Liver (tissue), 8 donors: ENCODE measurements at regions not wholly inside any gene's neighbourhood (a gene's known extent, or its start where the extent isn't known, plus 50 kb on each side); places are given as distances from the start of the nearest gene placed in this dataset.

Source experiments
- DNase-seq: peaks from one replicate; pipeline ENCODE4 v3.0.0-alpha.2; 2017; ENCODE audit warnings: low spot score
- H3K27ac ChIP-seq, 2 donors: one replicate each; pipeline ENCODE4 v1.7.0; 2013; ENCODE audit warnings: inconsistent platforms in 2 of 2, low read length in 2 of 2, control low read depth in 1 of 2, low read depth in 1 of 2, mild to moderate bottlenecking in 1 of 2
- H3K27me3 ChIP-seq, 4 donors: one replicate each; pipeline versions ENCODE4 v1.6.1 to v1.7.0; 2013; ENCODE audit warnings: low read length in 3 of 4, inconsistent platforms in 1 of 4, mild to moderate bottlenecking in 1 of 4, moderate library complexity in 1 of 4; ENCODE audit not compliant: control insufficient read depth in 4 of 4, insufficient read depth in 4 of 4
- H3K36me3 ChIP-seq, 4 donors: one replicate each; pipeline versions ENCODE4 v1.6.1 to v1.7.0; 2013; ENCODE audit warnings: low read length in 3 of 4, mild to moderate bottlenecking in 3 of 4, low read depth in 1 of 4, moderate library complexity in 1 of 4; ENCODE audit not compliant: control insufficient read depth in 4 of 4, insufficient read depth in 3 of 4
- H3K4me1 ChIP-seq, 4 donors: one replicate each; pipeline versions ENCODE4 v1.6.1 to v1.7.0; 2013; ENCODE audit warnings: low read length in 3 of 4, mild to moderate bottlenecking in 3 of 4, moderate library complexity in 1 of 4; ENCODE audit not compliant: control insufficient read depth in 4 of 4, insufficient read depth in 4 of 4
- H3K4me3 ChIP-seq, 3 donors: one replicate each; pipeline versions ENCODE4 v1.6.1 to v1.7.0; 2013; ENCODE audit warnings: low read length in 3 of 3, control low read depth in 1 of 3, low read depth in 1 of 3, mild to moderate bottlenecking in 1 of 3
- H3K9ac ChIP-seq, 2 donors: one replicate each; pipeline ENCODE4 v1.7.0; 2013; ENCODE audit warnings: low read length in 2 of 2, mild to moderate bottlenecking in 2 of 2, moderate library complexity in 2 of 2, control low read depth in 1 of 2, low read depth in 1 of 2
- H3K9me3 ChIP-seq, 4 donors: one replicate each; pipeline versions ENCODE4 v1.6.1 to v1.7.0; 2013; ENCODE audit warnings: low read length in 3 of 4; ENCODE audit not compliant: control insufficient read depth in 4 of 4
- EGR1 ChIP-seq, 2 donors: IDR thresholded peaks; 2 replicates each; pipeline ENCODE4 v1.6.1; 2016 to 2018; ENCODE audit warnings: antibody characterized with exemption in 2 of 2, low read depth in 2 of 2
- FOXA1 ChIP-seq: IDR thresholded peaks from 2 replicates; pipeline ENCODE4 v1.6.1; 2016; ENCODE audit warnings: antibody characterized with exemption
- GABPA ChIP-seq, 2 donors: IDR thresholded peaks in 1 of 2; conservative IDR thresholded peaks in 1 of 2; 2 replicates each; pipeline ENCODE4 v1.6.1; 2016; ENCODE audit warnings: antibody characterized with exemption in 2 of 2, mild to moderate bottlenecking in 1 of 2, moderate library complexity in 1 of 2
- HNF4A ChIP-seq, 2 donors: conservative IDR thresholded peaks; 2 replicates each; pipeline ENCODE4 v1.6.1; 2016; ENCODE audit warnings: antibody characterized with exemption in 2 of 2, mild to moderate bottlenecking in 2 of 2
- HNF4G ChIP-seq: IDR thresholded peaks from 2 replicates; pipeline ENCODE4 v1.6.1; 2016; ENCODE audit warnings: antibody characterized with exemption
- JUND ChIP-seq, 2 donors: IDR thresholded peaks; 2 replicates each; pipeline ENCODE4 v1.6.1; 2016; ENCODE audit warnings: antibody characterized with exemption in 2 of 2
- NR2F2 ChIP-seq: IDR thresholded peaks from 2 replicates; pipeline ENCODE4 v1.6.1; 2016; ENCODE audit warnings: antibody characterized with exemption
- RAD21 ChIP-seq, 2 donors: IDR thresholded peaks; 2 replicates each; pipeline ENCODE4 v1.6.1; 2016; ENCODE audit warnings: antibody characterized with exemption in 2 of 2, mild to moderate bottlenecking in 2 of 2
- RXRA ChIP-seq, 2 donors: IDR thresholded peaks; 2 replicates each; pipeline ENCODE4 v1.6.1; 2017 to 2018; ENCODE audit warnings: antibody characterized with exemption in 2 of 2, mild to moderate bottlenecking in 1 of 2
- SP1 ChIP-seq: IDR thresholded peaks from 2 replicates; pipeline ENCODE4 v1.6.1; 2018; ENCODE audit warnings: antibody characterized with exemption, mild to moderate bottlenecking
- TAF1 ChIP-seq: conservative IDR thresholded peaks from 2 replicates; pipeline ENCODE4 v1.6.1; 2016; ENCODE audit warnings: antibody characterized with exemption, mild to moderate bottlenecking
- YY1 ChIP-seq: IDR thresholded peaks from 2 replicates; pipeline ENCODE4 v1.6.1; 2016; ENCODE audit warnings: antibody characterized with exemption, mild to moderate bottlenecking
- WGBS: extraction: QIAGEN DNeasy Blood & Tissue Kit; methylation state at CpG from one replicate; pipeline ENCODE4 v1.1.7; 2013; 5-methylcytosine and 5-hydroxymethylcytosine counted together
- TF ChIP-seq, protein P1 (sequence below): fragments of 150-350 bp; IDR thresholded peaks from 2 replicates; pipeline ENCODE4 v1.5.1; 2017; ENCODE audit warnings: improper control_type of control experiment, low read depth, low read length; ENCODE audit not compliant: missing input control
- TF ChIP-seq, protein P2 (sequence below): IDR thresholded peaks from 2 replicates; pipeline ENCODE4 v1.6.1; 2016; ENCODE audit warnings: antibody characterized with exemption
- TF ChIP-seq, protein P3 (sequence below): IDR thresholded peaks from 2 replicates; pipeline ENCODE4 v1.6.1; 2016; ENCODE audit warnings: antibody characterized with exemption, mild to moderate bottlenecking
- TF ChIP-seq, protein P4 (sequence below): IDR thresholded peaks from 2 replicates; pipeline ENCODE4 v1.6.1; 2016; ENCODE audit warnings: antibody characterized with exemption
- donor health status: healthy.
- donor health status: healthy.
- donor health status: healthy.
- donor health status: healthy.
- donor health status: healthy.

DNA sequence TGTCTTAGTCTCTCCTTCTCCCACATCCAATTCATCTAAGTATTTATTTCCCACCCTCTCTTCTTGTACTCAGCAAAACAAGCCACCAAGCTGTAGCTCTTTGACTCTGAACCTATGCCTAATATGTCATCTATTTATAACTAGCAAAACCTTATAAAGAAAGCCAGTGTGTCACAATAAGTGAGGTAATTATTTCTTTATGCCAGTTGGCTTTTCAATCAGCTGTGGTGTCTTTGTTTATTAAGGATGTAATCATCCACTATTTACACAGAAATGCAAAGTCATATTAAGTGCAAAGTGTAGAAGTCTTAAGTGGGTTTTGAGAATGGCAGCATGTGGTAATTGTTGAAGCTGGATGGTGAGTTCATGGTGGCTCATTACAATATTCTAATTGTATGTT, 215.2 kb upstream of the HTR1E start:
- no peak for DNase-seq
- no peaks in the 10 kb centered on the region for H3K27me3 ChIP-seq
- no peaks in the 10 kb centered on the region for H3K4me1 ChIP-seq
- TF ChIP-seq, protein P1, sequence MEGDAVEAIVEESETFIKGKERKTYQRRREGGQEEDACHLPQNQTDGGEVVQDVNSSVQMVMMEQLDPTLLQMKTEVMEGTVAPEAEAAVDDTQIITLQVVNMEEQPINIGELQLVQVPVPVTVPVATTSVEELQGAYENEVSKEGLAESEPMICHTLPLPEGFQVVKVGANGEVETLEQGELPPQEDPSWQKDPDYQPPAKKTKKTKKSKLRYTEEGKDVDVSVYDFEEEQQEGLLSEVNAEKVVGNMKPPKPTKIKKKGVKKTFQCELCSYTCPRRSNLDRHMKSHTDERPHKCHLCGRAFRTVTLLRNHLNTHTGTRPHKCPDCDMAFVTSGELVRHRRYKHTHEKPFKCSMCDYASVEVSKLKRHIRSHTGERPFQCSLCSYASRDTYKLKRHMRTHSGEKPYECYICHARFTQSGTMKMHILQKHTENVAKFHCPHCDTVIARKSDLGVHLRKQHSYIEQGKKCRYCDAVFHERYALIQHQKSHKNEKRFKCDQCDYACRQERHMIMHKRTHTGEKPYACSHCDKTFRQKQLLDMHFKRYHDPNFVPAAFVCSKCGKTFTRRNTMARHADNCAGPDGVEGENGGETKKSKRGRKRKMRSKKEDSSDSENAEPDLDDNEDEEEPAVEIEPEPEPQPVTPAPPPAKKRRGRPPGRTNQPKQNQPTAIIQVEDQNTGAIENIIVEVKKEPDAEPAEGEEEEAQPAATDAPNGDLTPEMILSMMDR = no peak
- TF ChIP-seq JUND (IDR thresholded peaks at IDR 0.05) (no peak), RXRA (IDR thresholded peaks at IDR 0.05) (no peak), FOXA1 (no peak), HNF4A (conservative IDR thresholded peaks at IDR 0.05) (no peak), SP1 (no peak), NR2F2 (no peak)
- no peaks in the 10 kb centered on the region for H3K36me3 ChIP-seq
- no peak overlapping the region for H3K9ac ChIP-seq
- no peak overlapping the region for H3K4me3 ChIP-seq
- no peak overlapping the region for H3K27ac ChIP-seq
- H3K9me3 ChIP-seq = peaks cover 0 to 9% (median 1%) of the 10 kb centered on the region in 4 donors

DNA sequence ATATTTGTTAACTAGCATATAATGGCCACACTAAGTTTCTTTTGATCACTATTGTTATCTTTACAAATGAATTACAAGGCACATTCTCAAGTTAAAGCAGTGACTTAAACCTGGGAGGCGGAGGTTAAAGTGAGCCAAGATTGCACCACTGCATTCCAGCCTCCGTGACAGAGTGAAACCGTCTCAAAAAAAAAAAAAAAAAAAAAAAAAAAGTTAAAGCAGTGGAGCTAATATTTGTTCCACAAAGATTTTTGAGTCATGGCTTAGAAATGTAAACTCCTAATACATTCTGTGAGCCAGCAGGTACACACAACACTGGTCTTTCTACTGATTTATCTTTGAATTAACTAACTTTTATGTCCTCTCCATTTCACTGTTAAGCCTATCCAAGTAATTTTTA, 221.7 kb upstream of the HTR1E start:
- no peaks in the 10 kb centered on the region for H3K9me3 ChIP-seq
- TF ChIP-seq NR2F2 (no peak), YY1 (no peak), RXRA (IDR thresholded peaks at IDR 0.05) (no peak), FOXA1 (no peak), GABPA (IDR thresholded peaks at IDR 0.05 in 1 of 2, conservative IDR thresholded peaks at IDR 0.05 in 1 of 2) (no peak), TAF1 (no peak), HNF4A (conservative IDR thresholded peaks at IDR 0.05) (no peak), HNF4G (no peak), RAD21 (IDR thresholded peaks at IDR 0.05) (no peak), EGR1 (IDR thresholded peaks at IDR 0.05; ENCODE audit: low read depth in 2 of 2) (no peak)
- TF ChIP-seq, protein P2, sequence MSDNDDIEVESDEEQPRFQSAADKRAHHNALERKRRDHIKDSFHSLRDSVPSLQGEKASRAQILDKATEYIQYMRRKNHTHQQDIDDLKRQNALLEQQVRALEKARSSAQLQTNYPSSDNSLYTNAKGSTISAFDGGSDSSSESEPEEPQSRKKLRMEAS = no peak
- TF ChIP-seq, protein P3, sequence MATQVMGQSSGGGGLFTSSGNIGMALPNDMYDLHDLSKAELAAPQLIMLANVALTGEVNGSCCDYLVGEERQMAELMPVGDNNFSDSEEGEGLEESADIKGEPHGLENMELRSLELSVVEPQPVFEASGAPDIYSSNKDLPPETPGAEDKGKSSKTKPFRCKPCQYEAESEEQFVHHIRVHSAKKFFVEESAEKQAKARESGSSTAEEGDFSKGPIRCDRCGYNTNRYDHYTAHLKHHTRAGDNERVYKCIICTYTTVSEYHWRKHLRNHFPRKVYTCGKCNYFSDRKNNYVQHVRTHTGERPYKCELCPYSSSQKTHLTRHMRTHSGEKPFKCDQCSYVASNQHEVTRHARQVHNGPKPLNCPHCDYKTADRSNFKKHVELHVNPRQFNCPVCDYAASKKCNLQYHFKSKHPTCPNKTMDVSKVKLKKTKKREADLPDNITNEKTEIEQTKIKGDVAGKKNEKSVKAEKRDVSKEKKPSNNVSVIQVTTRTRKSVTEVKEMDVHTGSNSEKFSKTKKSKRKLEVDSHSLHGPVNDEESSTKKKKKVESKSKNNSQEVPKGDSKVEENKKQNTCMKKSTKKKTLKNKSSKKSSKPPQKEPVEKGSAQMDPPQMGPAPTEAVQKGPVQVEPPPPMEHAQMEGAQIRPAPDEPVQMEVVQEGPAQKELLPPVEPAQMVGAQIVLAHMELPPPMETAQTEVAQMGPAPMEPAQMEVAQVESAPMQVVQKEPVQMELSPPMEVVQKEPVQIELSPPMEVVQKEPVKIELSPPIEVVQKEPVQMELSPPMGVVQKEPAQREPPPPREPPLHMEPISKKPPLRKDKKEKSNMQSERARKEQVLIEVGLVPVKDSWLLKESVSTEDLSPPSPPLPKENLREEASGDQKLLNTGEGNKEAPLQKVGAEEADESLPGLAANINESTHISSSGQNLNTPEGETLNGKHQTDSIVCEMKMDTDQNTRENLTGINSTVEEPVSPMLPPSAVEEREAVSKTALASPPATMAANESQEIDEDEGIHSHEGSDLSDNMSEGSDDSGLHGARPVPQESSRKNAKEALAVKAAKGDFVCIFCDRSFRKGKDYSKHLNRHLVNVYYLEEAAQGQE = no peak
- TF ChIP-seq, protein P4, sequence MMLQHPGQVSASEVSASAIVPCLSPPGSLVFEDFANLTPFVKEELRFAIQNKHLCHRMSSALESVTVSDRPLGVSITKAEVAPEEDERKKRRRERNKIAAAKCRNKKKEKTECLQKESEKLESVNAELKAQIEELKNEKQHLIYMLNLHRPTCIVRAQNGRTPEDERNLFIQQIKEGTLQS = no peak
- no peak for DNase-seq
- H3K4me3 ChIP-seq = no peak overlapping the region
- H3K27ac ChIP-seq = no peak overlapping the region
- WGBS = 33% methylated on average over 3 of the region's 3 CpGs
- H3K9ac ChIP-seq = no peak overlapping the region
- peaks cover 0 to 2% (median 0%) of the 10 kb centered on the region in 4 donors for H3K4me1 ChIP-seq
- H3K27me3 ChIP-seq = no peaks in the 10 kb centered on the region
- H3K36me3 ChIP-seq = no peaks in the 10 kb centered on the region
